Pulmonary artery endothelial cell (primary cell): ENCODE measurements at regions not wholly inside any gene's neighbourhood (a gene's known extent, or its start where the extent isn't known, plus 50 kb on each side); places are given as distances from the start of the nearest gene placed in this dataset.

Experiments used
- DNase-seq: peaks from one replicate; pipeline ENCODE4 v3.0.0-alpha.2; 2011; ENCODE audit warnings: low read depth, low spot score

DNA sequence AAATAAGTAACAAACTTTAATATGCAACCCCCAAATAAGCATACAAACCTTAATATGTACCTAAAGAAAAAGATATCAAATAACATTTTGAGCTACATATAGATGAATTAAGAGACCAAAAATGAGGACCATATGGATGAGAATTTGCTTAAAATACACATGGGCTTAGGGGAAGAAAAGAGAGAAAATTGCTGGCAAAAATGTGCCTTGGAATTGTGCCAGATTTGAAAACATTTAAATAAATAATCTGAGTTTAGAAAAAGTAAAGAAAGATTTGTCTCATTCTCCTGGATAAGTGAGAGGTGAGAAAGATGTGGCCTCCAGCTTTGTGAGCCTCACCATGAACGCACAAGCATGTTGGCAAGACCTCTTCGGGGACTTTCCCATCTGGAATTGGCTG lies 372.6 kb downstream of the SOX11 start:
- no peak for DNase-seq

DNA sequence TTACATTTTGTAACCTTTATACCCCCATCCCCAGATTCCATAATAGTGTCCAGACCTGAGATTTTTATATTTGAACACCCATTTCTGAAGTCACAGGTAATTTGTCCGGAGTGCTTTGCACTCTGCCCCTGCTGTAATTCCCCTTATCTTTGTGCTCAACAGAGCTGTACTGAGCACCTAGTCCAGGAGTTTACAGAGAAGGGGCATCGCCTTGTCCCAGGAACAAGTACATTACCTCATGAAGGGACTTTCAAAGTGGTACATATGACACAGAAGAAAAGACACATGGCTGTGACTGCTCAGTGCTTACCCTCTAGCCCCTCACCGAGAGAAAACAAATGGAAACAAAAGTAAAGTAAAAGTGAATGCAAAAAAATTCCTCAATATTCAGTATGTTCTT lies 373.5 kb downstream of the SOX11 start:
- no peak for DNase-seq

DNA sequence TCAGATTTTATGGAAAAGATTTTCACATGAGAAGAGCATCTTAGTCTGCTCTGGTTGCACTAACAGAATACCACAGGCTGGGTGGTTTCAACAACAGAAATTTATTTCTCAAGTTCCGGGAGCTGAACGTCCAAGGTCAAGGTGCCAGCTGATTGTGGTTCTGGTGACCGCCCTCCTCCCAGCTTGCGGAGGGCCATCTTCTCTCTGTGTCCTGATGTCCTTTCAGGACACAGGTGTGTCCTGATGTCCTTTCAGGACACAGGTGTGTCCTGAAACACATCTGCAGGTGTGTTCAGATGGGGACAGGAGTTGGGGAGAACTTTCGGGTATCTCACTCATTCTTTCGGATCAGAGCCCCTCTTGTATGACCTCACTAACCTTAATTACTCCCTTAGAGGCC lies 374.9 kb downstream of the SOX11 start:
- DNase-seq, result no peak

DNA sequence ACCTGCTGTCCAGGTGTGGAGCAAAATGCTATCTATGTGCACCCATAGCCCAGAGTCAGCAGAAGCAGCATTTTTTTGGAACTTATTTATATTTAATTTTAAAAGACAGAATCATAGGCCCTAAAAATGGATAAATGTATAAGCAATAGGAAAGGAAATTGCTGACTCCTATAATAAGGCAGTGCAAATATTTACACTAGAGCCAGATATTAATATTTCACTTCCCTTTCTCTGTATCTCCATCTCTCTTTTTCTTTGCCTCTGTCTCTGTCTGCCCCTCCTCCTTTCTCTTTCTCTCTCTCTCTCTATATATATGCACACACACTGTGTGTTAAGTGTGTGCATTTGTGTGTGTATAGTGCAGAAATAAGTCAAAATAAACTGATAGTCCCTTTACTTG lies 375.6 kb downstream of the SOX11 start:
- no peak for DNase-seq

DNA sequence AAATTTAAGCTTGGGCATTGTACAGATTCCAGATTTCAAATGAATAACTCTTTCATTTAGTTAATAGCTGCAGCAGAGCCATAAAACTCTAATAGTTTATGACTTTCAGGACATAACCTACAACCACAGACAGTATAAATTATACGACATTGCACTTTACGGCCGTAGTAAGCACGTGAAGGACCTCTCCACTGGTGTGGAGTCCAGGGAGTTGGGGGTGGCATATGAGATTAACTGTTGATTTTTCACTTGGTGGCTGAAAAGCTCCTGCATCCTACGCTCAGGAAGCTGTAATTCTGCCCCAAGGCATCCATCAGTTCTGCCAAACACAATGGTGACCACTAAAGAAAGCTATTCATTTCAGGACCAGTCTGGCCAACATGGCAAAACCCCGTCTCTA lies 376.2 kb downstream of the SOX11 start:
- DNase-seq, result no peak

DNA sequence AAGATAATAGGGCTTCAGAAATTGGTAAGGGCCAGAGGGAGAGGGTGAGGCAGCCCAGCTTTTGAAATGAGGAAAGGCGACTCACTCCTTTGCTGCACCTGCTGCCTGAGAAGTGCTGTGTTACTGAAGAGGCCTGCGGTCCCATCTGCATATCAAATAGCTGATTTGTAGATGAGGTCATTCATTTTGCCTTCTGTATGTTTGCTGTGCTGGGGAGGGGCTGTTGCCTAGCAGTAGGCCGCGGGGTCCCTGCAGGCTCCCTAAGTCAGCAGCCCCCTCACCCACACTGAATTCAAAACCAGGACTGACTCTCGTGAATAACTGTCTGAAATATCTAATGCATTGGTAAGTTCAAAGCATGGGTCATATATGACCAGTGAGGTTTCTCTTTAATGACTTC lies 377.2 kb downstream of the SOX11 start:
- no peak for DNase-seq

DNA sequence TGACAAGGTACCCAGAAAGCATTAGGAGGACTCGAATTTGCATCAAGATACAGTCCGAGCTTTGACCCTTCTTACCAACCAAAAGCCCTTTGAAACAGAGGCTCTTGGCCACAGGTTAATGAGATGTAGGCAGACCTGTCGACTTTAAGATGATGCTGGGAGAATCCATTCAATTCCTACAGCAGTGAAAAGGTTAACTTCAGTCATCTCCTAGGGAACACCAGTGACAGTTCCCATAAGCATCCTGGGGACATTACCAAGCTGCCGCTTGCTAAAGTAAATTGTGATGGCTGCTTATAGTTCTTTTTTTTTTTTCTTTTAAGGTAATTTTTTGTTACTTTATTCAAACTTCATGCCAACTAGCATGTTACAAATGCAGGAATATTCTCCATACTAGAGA lies 379.3 kb downstream of the SOX11 start:
- DNase-seq, result no peak

DNA sequence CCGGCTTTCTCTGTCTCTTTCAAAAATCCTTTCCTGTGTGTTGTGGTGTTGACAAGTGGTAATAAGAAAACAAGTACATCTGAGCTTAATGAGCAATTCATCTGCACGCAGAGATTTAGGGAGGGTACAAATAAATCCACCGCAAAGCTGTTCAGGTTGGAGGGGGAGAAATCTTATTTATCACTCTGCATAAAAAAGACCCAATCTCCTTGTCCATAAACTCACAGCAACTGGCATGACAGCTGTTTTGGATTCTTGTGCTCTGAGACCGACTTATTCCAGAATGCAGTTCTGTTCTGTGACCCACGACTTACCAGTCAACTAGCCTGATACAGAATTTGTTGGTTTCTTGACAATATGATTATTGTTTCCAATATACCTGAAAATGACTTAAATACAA lies 380.1 kb downstream of the SOX11 start:
- DNase-seq, result no peak

DNA sequence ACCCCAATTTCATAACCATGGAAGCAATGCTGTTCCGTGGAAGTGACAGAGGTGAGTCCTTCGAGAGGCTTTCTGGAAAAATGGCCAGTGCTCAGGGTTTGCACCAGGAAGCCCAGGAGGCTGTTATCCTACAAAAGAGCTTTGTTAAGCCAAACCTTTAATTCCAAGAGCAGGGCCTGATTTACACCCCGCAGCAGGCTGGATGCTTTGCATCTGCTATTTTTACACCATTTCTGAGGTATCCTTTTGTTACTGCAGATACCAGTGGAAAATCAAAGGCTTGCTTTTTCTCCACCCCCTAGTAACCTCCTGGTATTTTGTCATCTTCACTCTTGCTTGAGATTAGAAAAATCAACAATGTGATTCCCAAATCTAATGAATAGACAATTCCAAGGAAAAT lies 380.6 kb downstream of the SOX11 start:
- DNase-seq, result no peak

DNA sequence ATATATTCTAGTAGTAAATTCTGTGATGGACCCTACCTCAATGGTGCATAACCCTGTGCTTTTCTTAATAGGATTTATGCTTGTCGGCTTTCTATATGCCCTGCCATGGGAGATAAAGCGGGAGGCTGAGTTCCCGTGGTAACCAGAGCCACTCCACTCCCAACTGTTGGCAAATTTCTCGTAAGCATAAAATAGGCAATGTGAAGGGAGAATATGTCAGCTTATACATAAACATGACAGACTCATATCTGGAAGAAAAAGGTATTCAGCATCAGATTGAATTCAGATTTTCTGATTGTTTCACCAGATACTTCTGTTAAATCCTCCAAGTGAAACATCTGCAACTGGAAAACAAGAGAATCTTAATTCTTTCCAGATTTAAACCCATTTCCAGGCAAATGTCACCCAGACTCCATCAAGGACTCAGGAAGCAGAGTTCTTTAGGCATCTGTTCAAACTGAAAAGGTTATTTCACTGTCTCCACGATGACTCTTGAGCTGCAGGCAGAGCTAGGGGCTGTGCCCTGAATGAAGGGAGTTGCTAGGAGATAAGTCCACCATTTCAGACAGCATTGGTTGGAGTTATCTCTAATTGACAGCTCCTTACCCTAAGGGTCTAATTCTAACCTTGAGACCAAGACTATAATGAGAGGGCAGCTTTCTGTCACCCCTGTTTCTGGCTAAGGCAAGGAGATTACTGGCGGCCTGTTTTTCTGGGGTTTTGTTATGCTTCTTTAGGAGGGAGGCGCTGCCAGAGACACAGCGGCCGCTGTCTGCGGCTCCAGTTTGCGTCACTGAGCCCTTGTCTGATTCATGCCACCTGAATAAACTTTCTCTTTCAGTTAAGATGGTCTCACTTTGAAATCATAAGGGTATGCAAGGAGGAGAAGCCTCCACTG lies 381.3 kb downstream of the SOX11 start:
- DNase-seq, result no peak

DNA sequence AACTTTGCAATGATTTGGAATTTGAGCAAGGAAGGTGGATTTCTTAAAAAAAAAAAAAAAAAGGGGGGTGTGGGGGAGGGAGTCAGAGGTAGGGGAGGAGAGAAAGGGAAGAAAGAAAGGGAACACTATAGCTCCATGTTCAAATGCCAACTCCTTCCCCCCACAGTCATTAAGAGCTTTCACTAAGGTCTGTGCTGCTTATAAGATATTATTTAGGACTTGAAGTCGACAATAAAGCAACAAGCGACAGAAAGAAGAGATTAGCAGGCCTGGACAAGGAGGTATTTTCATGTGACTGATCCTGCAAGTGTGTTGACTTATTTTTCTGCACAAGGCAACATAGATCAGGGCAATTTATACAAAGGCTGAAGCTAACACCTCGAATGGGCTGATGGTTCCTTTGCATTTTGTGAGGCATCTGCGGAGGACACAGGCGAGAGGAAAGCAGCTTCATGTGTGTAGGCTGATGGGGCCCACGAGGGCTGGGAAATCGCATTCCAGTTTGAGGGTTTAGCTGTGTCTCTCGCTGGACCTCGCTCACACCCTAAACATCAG lies 382.0 kb downstream of the SOX11 start:
- no peak for DNase-seq

DNA sequence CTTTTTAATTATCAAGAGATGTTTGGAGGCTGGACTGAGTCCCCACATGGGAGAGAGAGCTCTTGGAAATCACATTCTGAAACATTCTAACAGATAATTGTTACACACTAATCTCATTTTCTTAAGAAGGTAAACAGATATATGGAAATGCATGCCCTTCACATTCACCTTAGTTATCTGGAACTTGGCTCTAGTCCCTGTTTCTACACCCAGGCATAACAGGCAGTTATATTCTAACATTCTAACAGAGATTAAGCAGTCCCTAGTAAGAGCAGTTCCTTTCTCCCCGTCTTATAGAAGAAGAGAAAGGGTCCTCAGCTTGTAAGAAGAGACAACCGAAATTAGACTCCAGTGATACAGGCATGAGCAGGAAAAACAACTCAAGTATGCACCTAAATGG lies 385.4 kb downstream of the SOX11 start:
- DNase-seq, result no peak

DNA sequence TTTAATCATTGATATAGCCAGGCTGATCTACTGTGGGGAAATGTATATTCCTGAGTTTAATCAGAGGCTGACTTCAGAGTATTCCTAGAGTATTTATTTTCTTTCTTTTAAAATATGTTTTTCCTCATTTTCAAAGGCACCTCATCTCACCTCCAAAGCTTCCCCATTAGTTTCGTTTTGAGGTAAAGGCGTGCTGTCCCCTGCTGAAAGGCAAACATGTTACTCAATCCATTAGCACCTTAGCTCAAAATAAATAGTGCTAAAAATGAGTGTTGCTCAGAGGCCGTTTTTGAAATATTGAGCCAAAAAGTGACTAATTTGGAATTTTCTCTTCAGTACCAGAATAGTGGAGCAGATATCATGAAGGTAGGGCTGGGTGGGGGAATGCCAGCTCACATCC lies 386.2 kb downstream of the SOX11 start:
- no peak for DNase-seq

DNA sequence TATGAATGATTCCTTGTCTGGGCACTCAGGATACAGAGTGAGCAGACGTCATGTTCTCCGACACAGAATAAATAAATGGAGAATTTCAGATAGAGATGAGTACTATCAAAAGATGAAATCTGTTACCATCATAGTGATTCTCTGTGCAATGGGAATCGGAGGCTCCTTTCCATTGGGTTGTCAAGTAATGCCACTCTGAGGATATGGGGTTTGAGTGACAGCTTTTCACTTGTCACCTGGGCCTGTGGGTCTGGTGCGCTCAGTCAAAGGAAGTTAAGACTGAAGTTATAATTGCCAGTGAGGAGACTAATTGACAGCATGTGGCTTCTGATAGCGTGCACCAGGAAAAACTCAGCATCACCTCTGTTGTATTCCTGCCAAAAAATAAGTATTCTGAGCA lies 387.2 kb downstream of the SOX11 start:
- no peak for DNase-seq

DNA sequence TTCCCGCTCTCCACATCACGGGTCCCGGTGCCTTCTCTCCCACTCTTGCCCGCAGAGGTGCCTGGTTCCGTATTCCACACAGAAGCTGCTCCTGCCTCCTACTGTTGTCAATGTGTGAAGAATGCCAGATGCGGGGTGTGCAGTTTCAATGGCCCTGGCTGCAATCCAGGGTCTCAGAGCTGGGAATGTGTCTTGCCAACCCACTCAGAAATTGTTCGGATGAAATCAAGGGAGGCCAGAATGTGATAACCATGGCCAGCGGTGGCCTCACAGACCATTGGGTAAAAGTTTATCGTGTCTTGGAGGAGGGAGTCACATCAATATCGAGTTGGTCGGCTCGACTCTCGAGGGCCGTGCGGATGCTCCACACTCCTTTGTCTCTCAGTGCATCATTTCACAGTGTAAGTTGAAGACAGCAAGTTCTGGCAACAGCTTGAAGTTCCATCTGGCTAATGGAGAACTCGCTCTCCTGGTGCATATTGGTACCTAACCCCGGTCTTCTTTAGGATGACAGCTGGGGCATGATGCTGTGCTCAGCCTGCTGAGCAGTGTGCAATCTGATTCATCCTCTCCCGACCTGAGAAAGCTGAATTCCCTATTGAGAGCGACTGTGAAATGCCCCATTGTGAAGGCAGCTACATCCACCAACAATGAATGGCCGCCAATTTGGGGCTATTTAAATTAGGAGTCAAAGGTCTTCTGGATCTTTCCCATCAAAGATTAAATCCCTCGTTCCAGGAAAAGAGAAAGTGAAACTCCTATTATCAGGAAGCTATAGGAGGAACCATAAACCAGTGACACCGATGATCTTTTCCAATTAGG lies 389.0 kb downstream of the SOX11 start:
- DNase-seq, result no peak

DNA sequence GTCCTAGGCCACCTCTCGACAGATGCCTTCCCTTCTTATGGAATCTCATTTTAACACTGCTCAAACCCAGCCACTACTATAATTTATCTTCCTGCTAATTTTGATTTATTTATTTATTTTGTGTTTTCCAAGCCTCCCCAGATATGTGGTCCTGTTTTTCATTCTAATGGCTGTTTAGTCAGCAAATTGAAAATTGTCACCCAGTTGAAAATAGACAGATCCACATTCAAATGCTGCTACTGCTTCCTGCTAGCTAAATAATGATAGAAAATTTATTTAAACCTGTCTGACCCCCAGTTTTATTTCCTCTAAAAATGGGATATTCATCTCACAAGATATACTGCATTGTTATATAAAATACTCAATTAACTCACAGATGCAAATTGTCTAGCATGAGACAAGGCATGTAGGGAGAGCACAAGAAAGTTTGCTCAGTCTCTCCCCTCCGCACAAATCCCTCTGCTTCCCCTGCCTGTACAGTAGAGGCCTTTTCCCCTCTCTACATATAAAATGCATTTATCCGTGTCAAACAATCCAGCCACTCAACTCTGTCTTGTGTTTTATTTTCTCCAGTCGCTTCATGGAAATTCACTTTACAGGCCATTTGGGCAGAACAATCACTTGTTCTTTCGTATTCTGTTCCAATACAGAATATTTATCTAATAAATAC lies 389.9 kb downstream of the SOX11 start:
- no peak for DNase-seq

DNA sequence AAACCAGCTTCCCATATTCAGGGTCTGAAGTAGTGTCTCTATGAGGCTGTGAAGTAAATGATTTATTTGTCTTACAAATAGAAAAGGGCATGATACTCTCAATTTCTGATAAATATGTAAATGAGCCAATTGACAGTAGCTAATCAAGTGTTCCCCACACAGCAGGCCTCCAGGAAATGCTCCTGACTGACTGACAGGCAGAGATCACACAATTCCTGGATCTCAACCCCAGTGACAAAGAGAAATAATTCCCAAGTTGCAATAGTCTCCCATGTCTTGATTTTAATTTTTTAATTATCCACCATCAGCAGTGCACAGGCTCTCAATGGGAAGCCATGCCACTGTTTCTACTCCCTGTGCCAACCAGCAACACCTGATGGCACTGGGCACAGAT lies 390.4 kb downstream of the SOX11 start:
- no peak for DNase-seq

DNA sequence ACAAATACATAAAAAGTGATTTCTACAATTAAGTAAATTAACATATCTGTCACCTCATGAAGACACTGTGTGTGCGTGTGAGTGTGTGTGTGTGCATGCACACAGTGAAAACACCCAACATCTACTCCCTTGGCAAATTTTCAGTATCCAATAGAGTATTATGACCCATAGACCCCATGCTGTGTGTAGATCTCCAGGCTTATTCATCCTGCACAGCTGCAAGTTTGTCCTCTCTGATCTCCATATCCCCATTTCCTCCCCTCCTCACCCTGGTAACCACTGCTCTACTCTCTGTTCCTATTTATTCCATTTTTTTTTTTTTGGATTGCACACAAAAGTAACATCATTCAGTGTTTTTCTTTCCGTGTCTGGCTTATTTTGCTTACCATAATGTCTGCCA lies 391.0 kb downstream of the SOX11 start:
- DNase-seq, result no peak

DNA sequence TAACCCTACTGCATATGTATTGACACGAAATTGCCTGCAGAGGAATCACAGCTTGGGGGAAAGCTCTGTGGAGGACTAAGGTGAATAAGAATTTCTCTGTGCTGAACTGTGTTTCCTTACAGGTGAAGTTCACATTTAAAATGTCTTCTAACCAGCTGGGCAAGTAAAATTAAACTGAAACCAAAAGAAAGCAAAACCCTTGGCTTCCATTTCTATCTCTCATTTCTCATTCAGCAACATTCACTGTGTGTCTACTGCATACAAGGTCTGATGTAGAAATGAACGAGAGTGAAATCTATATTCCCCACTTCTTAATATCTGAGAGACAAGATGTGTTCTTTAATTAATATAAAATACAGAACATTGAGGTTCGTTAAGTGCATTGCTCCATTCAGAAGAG lies 397.3 kb downstream of the SOX11 start:
- DNase-seq, result no peak

DNA sequence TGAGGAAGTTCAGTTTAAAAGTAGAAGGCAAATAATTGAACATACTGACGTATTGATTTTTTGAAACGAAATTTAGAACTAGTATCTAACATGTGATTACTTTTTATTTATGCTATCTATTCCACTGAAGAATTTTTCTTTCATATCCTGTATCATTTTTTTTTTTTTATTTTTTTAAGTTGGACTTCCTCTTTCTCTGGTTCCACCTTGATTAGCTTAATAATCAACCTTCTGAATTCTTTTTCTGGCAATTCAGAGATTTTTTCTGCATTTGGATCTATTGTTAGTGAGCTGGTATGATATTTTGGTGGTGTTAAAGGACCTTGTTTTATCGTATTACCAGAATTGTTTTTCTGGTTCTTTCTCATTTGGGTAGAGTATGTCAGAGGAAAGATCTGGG lies 411.2 kb downstream of the SOX11 start:
- no peak for DNase-seq

DNA sequence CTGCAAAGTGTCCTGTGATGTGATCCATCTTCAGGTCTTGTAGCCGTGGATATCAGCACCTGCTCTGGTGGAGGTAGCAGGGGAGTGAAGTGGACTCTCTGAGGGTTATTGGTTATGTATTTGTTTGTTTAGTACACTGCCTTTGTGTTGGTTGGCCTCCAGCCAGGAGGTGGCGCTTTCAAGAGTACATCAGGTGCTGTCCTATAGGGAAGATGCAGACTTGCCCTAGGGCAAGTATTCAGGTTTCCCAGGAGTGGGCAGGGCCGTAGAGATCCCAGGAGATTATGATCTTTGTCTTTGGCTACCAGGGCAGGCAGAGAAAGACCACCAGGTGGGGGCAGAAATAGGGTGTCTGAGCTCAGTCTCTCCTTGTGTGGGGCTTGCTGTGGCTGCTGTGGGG lies 411.8 kb downstream of the SOX11 start:
- DNase-seq, result no peak

DNA sequence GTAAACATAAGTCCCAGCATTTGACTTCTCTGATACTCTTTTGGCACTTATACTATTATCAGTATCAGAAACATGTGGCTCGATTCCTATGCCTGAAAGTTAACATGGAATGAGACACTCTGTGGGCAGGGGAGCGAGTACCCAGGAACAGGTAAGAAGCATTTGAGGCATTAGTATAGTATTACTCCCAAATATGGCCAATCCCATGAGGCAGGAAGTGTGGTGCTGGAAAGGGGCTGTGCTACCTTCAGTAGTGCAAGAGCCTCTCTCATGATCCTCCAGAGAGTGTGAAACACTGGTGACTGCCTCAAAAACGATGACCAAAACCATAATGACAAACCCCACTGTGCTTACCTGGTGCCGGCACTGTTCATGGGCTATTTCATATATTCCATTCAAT lies 415.1 kb downstream of the SOX11 start:
- no peak for DNase-seq
